ENCODE measurements at regions not wholly inside any gene's neighbourhood (a gene's known extent, or its start where the extent isn't known, plus 50 kb on each side); places are given as distances from the start of the nearest gene placed in this dataset.
A peak's percentile ranks its signal among the peaks of the same experiment; 100 is the strongest.

DNA sequence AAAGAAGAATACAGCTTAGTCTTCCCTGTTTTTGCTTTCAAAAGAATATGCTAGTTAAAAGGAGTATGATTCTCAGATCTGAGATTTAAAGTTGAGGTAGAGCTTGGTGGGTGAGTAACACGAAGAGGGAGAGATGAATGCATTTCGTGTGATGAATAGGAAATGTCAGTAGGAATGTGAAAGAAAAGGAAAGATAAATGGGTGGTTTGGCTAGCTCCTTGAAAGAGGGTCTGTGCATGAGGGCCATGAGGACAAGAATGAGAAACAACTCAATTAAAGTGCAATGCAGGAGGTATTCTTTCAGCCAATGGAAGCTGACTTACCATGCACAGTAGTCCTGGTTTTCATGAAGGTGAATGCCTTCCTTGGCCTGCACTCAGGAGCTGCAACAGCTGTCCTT lies 248.2 kb downstream of the HNMT start:
- Histone ChIP-seq H3K4me1 (ENCODE audit: insufficient read depth, low read length) (no peaks in the 10 kb centered on the region), H3K36me3 (ENCODE audit: insufficient read depth, low read length) (no peaks in the 10 kb centered on the region), H3K9me3 (ENCODE audit: insufficient read depth, low read depth, low read length) (no peaks in the 10 kb centered on the region), H2AFZ (ENCODE audit: low read depth, low read length) (no peak overlapping the region), H3K27me3 (ENCODE audit: insufficient read depth, low read length) (no peaks in the 10 kb centered on the region), H3K79me2 (ENCODE audit: insufficient read depth, low read length) (no peaks in the 10 kb centered on the region), H3K27ac (ENCODE audit: low read depth, low read length) (no peak overlapping the region), H3K4me3 (ENCODE audit: insufficient read depth, low read depth, low read length) (no peak overlapping the region), H3K4me2 (ENCODE audit: low read length) (no peak overlapping the region), H4K20me1 (ENCODE audit: insufficient read depth, low read length) (no peaks in the 10 kb centered on the region), H3K9ac (ENCODE audit: low read length) (no peak overlapping the region)
- no peak for FAIRE-seq
- H3K27me3 Mint-ChIP-seq (ENCODE audit: low read depth, unreplicated experiment), result no peaks in the 10 kb centered on the region
- H3K4me3 Mint-ChIP-seq (ENCODE audit: unreplicated experiment), result no peak overlapping the region
- TF ChIP-seq, protein P1, sequence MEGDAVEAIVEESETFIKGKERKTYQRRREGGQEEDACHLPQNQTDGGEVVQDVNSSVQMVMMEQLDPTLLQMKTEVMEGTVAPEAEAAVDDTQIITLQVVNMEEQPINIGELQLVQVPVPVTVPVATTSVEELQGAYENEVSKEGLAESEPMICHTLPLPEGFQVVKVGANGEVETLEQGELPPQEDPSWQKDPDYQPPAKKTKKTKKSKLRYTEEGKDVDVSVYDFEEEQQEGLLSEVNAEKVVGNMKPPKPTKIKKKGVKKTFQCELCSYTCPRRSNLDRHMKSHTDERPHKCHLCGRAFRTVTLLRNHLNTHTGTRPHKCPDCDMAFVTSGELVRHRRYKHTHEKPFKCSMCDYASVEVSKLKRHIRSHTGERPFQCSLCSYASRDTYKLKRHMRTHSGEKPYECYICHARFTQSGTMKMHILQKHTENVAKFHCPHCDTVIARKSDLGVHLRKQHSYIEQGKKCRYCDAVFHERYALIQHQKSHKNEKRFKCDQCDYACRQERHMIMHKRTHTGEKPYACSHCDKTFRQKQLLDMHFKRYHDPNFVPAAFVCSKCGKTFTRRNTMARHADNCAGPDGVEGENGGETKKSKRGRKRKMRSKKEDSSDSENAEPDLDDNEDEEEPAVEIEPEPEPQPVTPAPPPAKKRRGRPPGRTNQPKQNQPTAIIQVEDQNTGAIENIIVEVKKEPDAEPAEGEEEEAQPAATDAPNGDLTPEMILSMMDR (IDR thresholded peaks at IDR 0.05; ENCODE audit: insufficient read depth, low read depth, low read length), result no peak
- TF ChIP-seq EZH2 (IDR thresholded peaks at IDR 0.05; ENCODE audit: insufficient read depth, low read length), result no peak
- peak; percentile 21 for DNase-seq (ENCODE audit: low read depth)
- no peak overlapping the region for H3K27ac Mint-ChIP-seq (ENCODE audit: unreplicated experiment)
- no peaks in the 10 kb centered on the region for H3K36me3 Mint-ChIP-seq (ENCODE audit: low read depth, unreplicated experiment)
- H3K4me1 Mint-ChIP-seq (ENCODE audit: low read depth, unreplicated experiment), result peaks cover 14% of the 10 kb centered on the region
- no peaks in the 10 kb centered on the region for H3K9me3 Mint-ChIP-seq (ENCODE audit: unreplicated experiment)

DNA sequence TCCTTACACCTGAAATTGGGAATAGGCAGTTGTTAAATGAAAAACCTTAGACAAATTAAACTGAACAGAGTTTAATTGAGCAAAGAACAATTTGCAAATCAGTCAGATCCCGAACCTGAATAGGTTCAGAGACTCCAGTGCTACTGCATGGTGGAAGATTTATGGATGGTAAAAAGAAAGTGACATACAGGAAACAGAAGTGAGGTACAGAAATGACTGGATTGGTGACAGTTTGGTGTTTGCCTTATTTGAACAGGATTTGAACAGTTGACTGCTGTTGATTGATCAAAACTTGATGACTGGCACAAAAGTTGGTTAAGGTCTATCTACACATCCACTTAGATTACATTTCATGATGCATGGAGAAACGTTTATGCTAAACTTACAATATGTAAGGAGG lies 248.8 kb downstream of the HNMT start:
- Histone ChIP-seq H2AFZ (ENCODE audit: low read depth, low read length) (no peak overlapping the region), H3K4me1 (ENCODE audit: insufficient read depth, low read length) (no peaks in the 10 kb centered on the region), H3K9ac (ENCODE audit: low read length) (no peak overlapping the region), H3K27ac (ENCODE audit: low read depth, low read length) (no peak overlapping the region), H3K9me3 (ENCODE audit: insufficient read depth, low read depth, low read length) (no peaks in the 10 kb centered on the region), H3K36me3 (ENCODE audit: insufficient read depth, low read length) (no peaks in the 10 kb centered on the region), H3K79me2 (ENCODE audit: insufficient read depth, low read length) (no peaks in the 10 kb centered on the region), H4K20me1 (ENCODE audit: insufficient read depth, low read length) (no peaks in the 10 kb centered on the region), H3K4me3 (ENCODE audit: insufficient read depth, low read depth, low read length) (no peak overlapping the region), H3K27me3 (ENCODE audit: insufficient read depth, low read length) (no peaks in the 10 kb centered on the region), H3K4me2 (ENCODE audit: low read length) (no peak overlapping the region)
- FAIRE-seq, result no peak
- no peak overlapping the region for H3K4me3 Mint-ChIP-seq (ENCODE audit: unreplicated experiment)
- no peaks in the 10 kb centered on the region for H3K36me3 Mint-ChIP-seq (ENCODE audit: low read depth, unreplicated experiment)
- TF ChIP-seq EZH2 (IDR thresholded peaks at IDR 0.05; ENCODE audit: insufficient read depth, low read length), result no peak
- TF ChIP-seq, protein P1 (IDR thresholded peaks at IDR 0.05; ENCODE audit: insufficient read depth, low read depth, low read length), result no peak
- H3K27ac Mint-ChIP-seq (ENCODE audit: unreplicated experiment), result no peak overlapping the region
- H3K27me3 Mint-ChIP-seq (ENCODE audit: low read depth, unreplicated experiment), result no peaks in the 10 kb centered on the region
- no peaks in the 10 kb centered on the region for H3K9me3 Mint-ChIP-seq (ENCODE audit: unreplicated experiment)
- DNase-seq (ENCODE audit: low read depth), result no peak
- peaks cover 13% of the 10 kb centered on the region for H3K4me1 Mint-ChIP-seq (ENCODE audit: low read depth, unreplicated experiment)

DNA sequence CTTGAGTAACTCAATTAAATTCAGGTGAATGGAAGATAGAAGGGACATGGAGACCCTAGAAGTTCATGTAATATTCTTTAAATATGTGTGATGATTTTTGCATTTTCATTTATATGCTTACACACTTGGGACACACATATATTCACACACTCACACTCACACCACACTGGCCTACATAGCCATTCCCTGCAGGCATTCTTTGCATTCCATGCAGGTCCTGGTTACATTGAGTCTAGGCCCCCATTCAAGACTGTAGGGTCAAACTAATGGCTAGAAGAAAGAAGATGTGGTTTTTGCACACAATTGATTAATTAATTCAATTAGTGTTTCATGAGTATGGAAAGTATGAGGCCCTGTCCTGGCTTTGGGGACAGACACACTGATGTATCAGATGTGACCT lies 249.4 kb downstream of the HNMT start:
- no peaks in the 10 kb centered on the region for H3K79me2 ChIP-seq (ENCODE audit: insufficient read depth, low read length)
- Mint-ChIP-seq H3K4me3 (ENCODE audit: unreplicated experiment) (no peak overlapping the region), H3K36me3 (ENCODE audit: low read depth, unreplicated experiment) (no peaks in the 10 kb centered on the region), H3K27me3 (ENCODE audit: low read depth, unreplicated experiment) (no peaks in the 10 kb centered on the region), H3K27ac (ENCODE audit: unreplicated experiment) (no peak overlapping the region), H3K4me1 (ENCODE audit: low read depth, unreplicated experiment) (peaks cover 11% of the 10 kb centered on the region), H3K9me3 (ENCODE audit: unreplicated experiment) (no peaks in the 10 kb centered on the region)
- no peak overlapping the region for H3K4me2 ChIP-seq (ENCODE audit: low read length)
- no peak for TF ChIP-seq EZH2 (IDR thresholded peaks at IDR 0.05; ENCODE audit: insufficient read depth, low read length)
- TF ChIP-seq, protein P1 (IDR thresholded peaks at IDR 0.05; ENCODE audit: insufficient read depth, low read depth, low read length), result no peak
- H3K27me3 ChIP-seq (ENCODE audit: insufficient read depth, low read length), result no peaks in the 10 kb centered on the region
- no peaks in the 10 kb centered on the region for H4K20me1 ChIP-seq (ENCODE audit: insufficient read depth, low read length)
- H3K27ac ChIP-seq (ENCODE audit: low read depth, low read length), result no peak overlapping the region
- no peak overlapping the region for H3K4me3 ChIP-seq (ENCODE audit: insufficient read depth, low read depth, low read length)
- FAIRE-seq (no peak), DNase-seq (ENCODE audit: low read depth) (no peak)
- no peaks in the 10 kb centered on the region for H3K9me3 ChIP-seq (ENCODE audit: insufficient read depth, low read depth, low read length)
- H3K9ac ChIP-seq (ENCODE audit: low read length), result no peak overlapping the region
- H3K36me3 ChIP-seq (ENCODE audit: insufficient read depth, low read length), result no peaks in the 10 kb centered on the region
- H2AFZ ChIP-seq (ENCODE audit: low read depth, low read length), result no peak overlapping the region
- H3K4me1 ChIP-seq (ENCODE audit: insufficient read depth, low read length), result no peaks in the 10 kb centered on the region
